H1 (cell line): ENCODE measurements at regions not wholly inside any gene's neighbourhood (a gene's known extent, or its start where the extent isn't known, plus 50 kb on each side); places are given as distances from the start of the nearest gene placed in this dataset.

Source experiments
- KDM5A ChIP-seq: fragments of 200-600 bp; IDR thresholded peaks from 2 replicates; pipeline ENCODE4 v1.7.1; 2012; ENCODE audit warnings: mild to moderate bottlenecking, low read length, inconsistent platforms, mixed read lengths
- TBP ChIP-seq: IDR thresholded peaks from 2 replicates; pipeline ENCODE4 v1.6.1; 2011; ENCODE audit warnings: low read depth, low read length, improper control_type of control experiment
- TCF12 ChIP-seq: IDR thresholded peaks from 2 replicates; pipeline ENCODE4 v1.6.1; 2011; ENCODE audit warnings: low read depth, mild to moderate bottlenecking, low read length

GRCh38 chr10:130498934-130499333 lies 362.7 kb downstream of the GLRX3 start (continued):
- TF ChIP-seq KDM5A = no peak
- no peak for TF ChIP-seq TBP
- no peak for TF ChIP-seq TCF12
